ENCODE measurements at regions not wholly inside any gene's neighbourhood (a gene's known extent, or its start where the extent isn't known, plus 50 kb on each side); places are given as distances from the start of the nearest gene placed in this dataset.

DNA sequence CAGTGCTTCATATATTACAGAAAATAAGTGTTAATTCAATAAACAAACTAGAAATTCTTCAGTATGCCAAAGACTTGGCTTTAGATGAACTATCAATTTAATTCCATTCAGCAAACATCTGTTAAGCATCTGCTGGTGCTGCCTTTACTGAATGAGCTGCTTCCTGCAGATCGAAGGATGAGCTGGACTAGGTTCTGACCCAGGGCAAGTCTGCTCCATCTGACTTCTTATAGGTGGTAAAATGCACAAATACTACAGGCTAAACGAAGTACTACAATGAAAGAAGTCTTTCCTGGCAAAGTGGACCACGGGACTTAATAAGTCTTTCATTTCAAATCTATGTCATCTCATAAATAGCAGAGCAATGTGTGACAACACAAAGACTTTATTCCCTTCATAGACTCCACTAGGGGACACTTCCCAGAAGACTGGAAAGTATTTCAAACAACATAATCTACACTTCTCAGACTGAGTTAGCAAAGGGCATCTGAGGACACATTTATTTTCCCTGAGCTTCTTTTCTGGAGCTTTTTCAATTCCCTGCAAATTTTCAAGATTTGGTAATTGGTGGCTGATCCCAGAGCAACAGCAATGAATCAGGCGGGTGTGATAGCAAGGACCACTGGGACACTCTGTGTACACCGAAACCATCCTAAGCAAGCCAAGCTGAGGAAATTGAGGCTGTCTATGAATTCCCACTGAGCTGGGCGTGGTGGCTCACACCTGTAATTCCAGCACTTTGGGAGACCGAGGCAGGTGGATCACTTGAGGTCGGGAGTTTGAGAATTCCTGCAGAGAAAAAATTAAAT lies 108.9 kb upstream of the FRMD4A start:
- TF ChIP-seq, protein P1, sequence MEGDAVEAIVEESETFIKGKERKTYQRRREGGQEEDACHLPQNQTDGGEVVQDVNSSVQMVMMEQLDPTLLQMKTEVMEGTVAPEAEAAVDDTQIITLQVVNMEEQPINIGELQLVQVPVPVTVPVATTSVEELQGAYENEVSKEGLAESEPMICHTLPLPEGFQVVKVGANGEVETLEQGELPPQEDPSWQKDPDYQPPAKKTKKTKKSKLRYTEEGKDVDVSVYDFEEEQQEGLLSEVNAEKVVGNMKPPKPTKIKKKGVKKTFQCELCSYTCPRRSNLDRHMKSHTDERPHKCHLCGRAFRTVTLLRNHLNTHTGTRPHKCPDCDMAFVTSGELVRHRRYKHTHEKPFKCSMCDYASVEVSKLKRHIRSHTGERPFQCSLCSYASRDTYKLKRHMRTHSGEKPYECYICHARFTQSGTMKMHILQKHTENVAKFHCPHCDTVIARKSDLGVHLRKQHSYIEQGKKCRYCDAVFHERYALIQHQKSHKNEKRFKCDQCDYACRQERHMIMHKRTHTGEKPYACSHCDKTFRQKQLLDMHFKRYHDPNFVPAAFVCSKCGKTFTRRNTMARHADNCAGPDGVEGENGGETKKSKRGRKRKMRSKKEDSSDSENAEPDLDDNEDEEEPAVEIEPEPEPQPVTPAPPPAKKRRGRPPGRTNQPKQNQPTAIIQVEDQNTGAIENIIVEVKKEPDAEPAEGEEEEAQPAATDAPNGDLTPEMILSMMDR (IDR thresholded peaks at IDR 0.05), result no peak
- no peak for TF ChIP-seq NPAS2 (CRISPR knock-in tag; IDR thresholded peaks at IDR 0.05; ENCODE audit: borderline replicate concordance)
- no peak for TF ChIP-seq RAD21 (conservative IDR thresholded peaks at IDR 0.05 in 1 of 2, IDR thresholded peaks at IDR 0.05 in 1 of 2)
- TF ChIP-seq HEYL (CRISPR knock-in tag; IDR thresholded peaks at IDR 0.05), result no peak
